PC-9 (cell line): ENCODE measurements at regions not wholly inside any gene's neighbourhood (a gene's known extent, or its start where the extent isn't known, plus 50 kb on each side); places are given as distances from the start of the nearest gene placed in this dataset.

Experiments
- EZH2 ChIP-seq: fragments of 200-600 bp; sonication (generic); IDR thresholded peaks from 2 replicates; pipeline ENCODE4 v1.8.0; 2017; ENCODE audit warnings: antibody characterized with exemption, low read depth
- TF ChIP-seq, protein P1 (sequence below): fragments of 200-600 bp; sonication (generic); conservative IDR thresholded peaks from 2 replicates; pipeline ENCODE4 v1.6.1; 2017; ENCODE audit warnings: mixed run types, antibody characterized with exemption, mild to moderate bottlenecking, moderate library complexity

DNA sequence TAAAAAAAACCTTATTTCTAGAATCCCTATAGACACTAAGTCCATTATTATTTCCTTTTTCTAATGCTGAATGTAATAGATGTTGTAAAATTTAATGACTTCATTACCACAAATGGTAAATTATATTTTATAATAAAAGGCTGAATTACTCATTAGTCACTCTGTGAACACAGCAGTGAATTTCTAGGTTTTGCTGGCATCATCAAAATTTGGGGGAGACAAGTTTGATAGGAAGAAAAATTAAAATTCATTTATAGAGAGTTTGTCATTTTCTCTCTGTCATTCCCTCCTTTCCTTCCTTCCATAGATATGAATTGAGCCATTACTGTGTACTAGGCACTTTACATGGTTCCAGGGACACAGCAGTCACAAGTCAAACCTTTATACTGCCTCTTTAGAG is 340.9 kb downstream of the TRIB2 start:
- no peak for TF ChIP-seq EZH2
- TF ChIP-seq, protein P1, sequence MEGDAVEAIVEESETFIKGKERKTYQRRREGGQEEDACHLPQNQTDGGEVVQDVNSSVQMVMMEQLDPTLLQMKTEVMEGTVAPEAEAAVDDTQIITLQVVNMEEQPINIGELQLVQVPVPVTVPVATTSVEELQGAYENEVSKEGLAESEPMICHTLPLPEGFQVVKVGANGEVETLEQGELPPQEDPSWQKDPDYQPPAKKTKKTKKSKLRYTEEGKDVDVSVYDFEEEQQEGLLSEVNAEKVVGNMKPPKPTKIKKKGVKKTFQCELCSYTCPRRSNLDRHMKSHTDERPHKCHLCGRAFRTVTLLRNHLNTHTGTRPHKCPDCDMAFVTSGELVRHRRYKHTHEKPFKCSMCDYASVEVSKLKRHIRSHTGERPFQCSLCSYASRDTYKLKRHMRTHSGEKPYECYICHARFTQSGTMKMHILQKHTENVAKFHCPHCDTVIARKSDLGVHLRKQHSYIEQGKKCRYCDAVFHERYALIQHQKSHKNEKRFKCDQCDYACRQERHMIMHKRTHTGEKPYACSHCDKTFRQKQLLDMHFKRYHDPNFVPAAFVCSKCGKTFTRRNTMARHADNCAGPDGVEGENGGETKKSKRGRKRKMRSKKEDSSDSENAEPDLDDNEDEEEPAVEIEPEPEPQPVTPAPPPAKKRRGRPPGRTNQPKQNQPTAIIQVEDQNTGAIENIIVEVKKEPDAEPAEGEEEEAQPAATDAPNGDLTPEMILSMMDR = no peak
